T-helper 17 cell (primary cell): ENCODE measurements at regions not wholly inside any gene's neighbourhood (a gene's known extent, or its start where the extent isn't known, plus 50 kb on each side); places are given as distances from the start of the nearest gene placed in this dataset.

Experiments
- ATAC-seq: fragments of 150-1000 bp; cut with Tn5 transposase; 2 replicates; pipeline ENCODE4 v1.10.0; 2021; ENCODE audit warnings: mild to moderate bottlenecking, moderate library complexity
- DNase-seq, 3 donors: peaks; one replicate each; pipeline versions ENCODE4 v3.0.0 to v3.0.0-alpha.2; 2020 to 2021
- H3K9me3 ChIP-seq: one replicate; pipeline ENCODE4 v1.7.0; 2013; ENCODE audit warnings: low read length, mild to moderate bottlenecking; ENCODE audit not compliant: control insufficient read depth, poor library complexity, severe bottlenecking
- H3K27ac Mint-ChIP-seq: one replicate; pipeline ENCODE4 v1.8.0; 2022; ENCODE audit warnings: mild to moderate bottlenecking, moderate library complexity, mixed read lengths
- H3K27me3 Mint-ChIP-seq: one replicate; pipeline ENCODE4 v1.8.0; 2022; ENCODE audit warnings: mixed read lengths
- H3K36me3 Mint-ChIP-seq: one replicate; pipeline ENCODE4 v1.8.0; 2022; ENCODE audit warnings: low read depth, mixed read lengths
- H3K4me1 Mint-ChIP-seq: one replicate; pipeline ENCODE4 v1.8.0; 2022; ENCODE audit warnings: mild to moderate bottlenecking, mixed read lengths
- H3K4me3 Mint-ChIP-seq: one replicate; pipeline ENCODE4 v1.8.0; 2022; ENCODE audit warnings: mild to moderate bottlenecking, moderate library complexity, mixed read lengths

GRCh38 chr10:62577076-62577475 lies 202.9 kb downstream of the ZNF365 start:
- no peaks in the 10 kb centered on the region for H3K4me1 Mint-ChIP-seq

GRCh38 chr10:62577666-62578291 lies 203.6 kb downstream of the ZNF365 start:
- DNase-seq (no peak), ATAC-seq (no peak)
- Mint-ChIP-seq H3K4me3 (no peak overlapping the region), H3K36me3 (peaks cover 2% of the 10 kb centered on the region), H3K27ac (no peak overlapping the region), H3K27me3 (peaks cover 10% of the 10 kb centered on the region), H3K4me1 (no peaks in the 10 kb centered on the region)
- H3K9me3 ChIP-seq, result no peaks in the 10 kb centered on the region

More at GRCh38 chr10:62577076-62577475, 202.9 kb downstream of the ZNF365 start:
- H3K9me3 ChIP-seq, result no peaks in the 10 kb centered on the region
- no peak for ATAC-seq
- no peak for DNase-seq
- Mint-ChIP-seq H3K27me3 (peaks cover 17% of the 10 kb centered on the region), H3K4me3 (no peak overlapping the region), H3K36me3 (peaks cover 2% of the 10 kb centered on the region), H3K27ac (no peak overlapping the region)

DNA sequence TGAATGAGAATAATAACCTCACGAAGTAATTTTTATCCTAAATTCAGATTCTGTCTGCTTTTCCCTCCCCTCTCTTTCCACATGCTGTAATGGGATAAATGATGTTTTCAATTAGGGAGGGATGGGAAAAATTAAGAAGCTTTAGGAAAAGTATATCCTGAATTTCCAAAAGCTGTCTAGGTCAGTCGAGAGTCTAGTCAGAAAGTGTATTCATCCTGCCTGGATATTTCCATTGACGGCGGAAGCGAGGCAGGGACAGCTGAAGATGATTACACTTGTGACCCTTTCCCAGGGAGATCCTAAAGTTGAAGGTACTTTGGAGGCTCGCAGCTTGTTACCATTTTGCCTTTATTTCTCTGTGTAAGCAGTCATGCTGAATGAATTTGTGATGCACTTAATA lies 204.1 kb downstream of the ZNF365 start:
- peaks cover 8% of the 10 kb centered on the region for H3K27me3 Mint-ChIP-seq
- DNase-seq (no peak), ATAC-seq (no peak)
- no peaks in the 10 kb centered on the region for H3K9me3 ChIP-seq
- H3K36me3 Mint-ChIP-seq, result peaks cover 2% of the 10 kb centered on the region
- no peaks in the 10 kb centered on the region for H3K4me1 Mint-ChIP-seq
- no peak overlapping the region for H3K4me3 Mint-ChIP-seq
- no peak overlapping the region for H3K27ac Mint-ChIP-seq

GRCh38 chr10:62578916-62579315 lies 204.7 kb downstream of the ZNF365 start:
- H3K4me3 Mint-ChIP-seq, result no peak overlapping the region
- H3K9me3 ChIP-seq, result no peaks in the 10 kb centered on the region
- DNase-seq, result no peak
- H3K4me1 Mint-ChIP-seq, result no peaks in the 10 kb centered on the region
- H3K27me3 Mint-ChIP-seq, result peaks cover 8% of the 10 kb centered on the region
- no peak for ATAC-seq
- peaks cover 2% of the 10 kb centered on the region for H3K36me3 Mint-ChIP-seq
- no peak overlapping the region for H3K27ac Mint-ChIP-seq

DNA sequence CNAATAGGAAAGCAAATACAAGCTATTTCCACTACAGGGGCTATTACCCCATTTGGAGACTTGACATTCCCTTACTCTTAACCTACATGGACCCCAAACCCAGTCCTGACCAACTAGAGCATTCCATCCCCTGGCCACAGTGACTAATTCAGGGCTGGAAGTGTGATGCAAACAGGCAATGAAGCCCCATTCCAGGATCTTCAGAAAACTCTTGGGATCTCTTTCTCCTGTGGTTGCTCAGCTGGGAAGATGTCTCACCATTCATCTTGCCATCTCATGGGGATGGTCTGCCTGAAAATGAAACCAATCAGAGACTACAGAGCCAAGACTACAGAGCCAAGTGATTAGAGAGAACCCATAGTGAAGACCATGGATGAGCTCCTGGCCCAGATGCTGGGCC lies 206.2 kb downstream of the ZNF365 start:
- Mint-ChIP-seq H3K4me1 (no peaks in the 10 kb centered on the region), H3K4me3 (no peak overlapping the region), H3K27ac (no peak overlapping the region), H3K27me3 (peaks cover 9% of the 10 kb centered on the region), H3K36me3 (no peaks in the 10 kb centered on the region)
- no peak for DNase-seq
- ATAC-seq, result no peak
- no peaks in the 10 kb centered on the region for H3K9me3 ChIP-seq

- DNase-seq (no peak), ATAC-seq (no peak)
- no peak overlapping the region for H3K27ac Mint-ChIP-seq
- no peaks in the 10 kb centered on the region for H3K36me3 Mint-ChIP-seq
- peaks cover 6% of the 10 kb centered on the region for H3K27me3 Mint-ChIP-seq
- no peaks in the 10 kb centered on the region for H3K4me1 Mint-ChIP-seq
- no peaks in the 10 kb centered on the region for H3K9me3 ChIP-seq
- no peak overlapping the region for H3K4me3 Mint-ChIP-seq
These were observed 207.2 kb downstream of the ZNF365 start for GRCh38 chr10:62581351-62581750.

GRCh38 chr10:62582101-62582705 lies 208.0 kb downstream of the ZNF365 start:
- H3K4me1 Mint-ChIP-seq, result no peaks in the 10 kb centered on the region
- no peaks in the 10 kb centered on the region for H3K36me3 Mint-ChIP-seq
- no peaks in the 10 kb centered on the region for H3K9me3 ChIP-seq
- DNase-seq (no peak), ATAC-seq (no peak)
- no peak overlapping the region for H3K4me3 Mint-ChIP-seq
- H3K27ac Mint-ChIP-seq, result no peak overlapping the region
- H3K27me3 Mint-ChIP-seq, result peaks cover 6% of the 10 kb centered on the region

DNA sequence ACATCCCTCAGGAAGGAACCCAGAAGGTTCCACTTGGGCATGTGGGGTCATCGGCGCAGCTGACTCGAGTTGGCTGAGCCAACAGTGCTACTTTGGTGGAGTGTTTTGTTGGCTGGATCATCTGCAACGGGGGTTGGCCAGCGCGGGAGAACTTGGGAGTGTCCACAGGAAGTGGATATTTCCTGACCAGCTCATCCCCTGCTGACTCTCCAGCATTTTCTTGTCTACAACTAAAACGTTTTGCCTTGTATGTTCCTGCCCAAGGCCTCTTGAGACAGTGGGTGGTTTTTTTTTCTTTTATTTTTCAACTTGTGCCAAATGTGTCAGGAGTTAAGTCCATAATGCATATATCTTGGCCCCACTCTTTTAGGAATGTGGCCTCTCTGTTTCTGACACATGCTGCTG lies 208.6 kb downstream of the ZNF365 start:
- H3K27ac Mint-ChIP-seq, result no peak overlapping the region
- H3K27me3 Mint-ChIP-seq, result peaks cover 9% of the 10 kb centered on the region
- no peaks in the 10 kb centered on the region for H3K4me1 Mint-ChIP-seq
- no peak for ATAC-seq
- H3K9me3 ChIP-seq, result no peaks in the 10 kb centered on the region
- no peak for DNase-seq
- no peaks in the 10 kb centered on the region for H3K36me3 Mint-ChIP-seq
- no peak overlapping the region for H3K4me3 Mint-ChIP-seq

GRCh38 chr10:62583876-62584615 lies 209.9 kb downstream of the ZNF365 start:
- H3K27me3 Mint-ChIP-seq, result peaks cover 12% of the 10 kb centered on the region
- H3K4me3 Mint-ChIP-seq, result no peak overlapping the region
- no peaks in the 10 kb centered on the region for H3K4me1 Mint-ChIP-seq
- no peaks in the 10 kb centered on the region for H3K9me3 ChIP-seq
- ATAC-seq, result no peak
- no peaks in the 10 kb centered on the region for H3K36me3 Mint-ChIP-seq
- H3K27ac Mint-ChIP-seq, result no peak overlapping the region
- DNase-seq, result no peak

DNA sequence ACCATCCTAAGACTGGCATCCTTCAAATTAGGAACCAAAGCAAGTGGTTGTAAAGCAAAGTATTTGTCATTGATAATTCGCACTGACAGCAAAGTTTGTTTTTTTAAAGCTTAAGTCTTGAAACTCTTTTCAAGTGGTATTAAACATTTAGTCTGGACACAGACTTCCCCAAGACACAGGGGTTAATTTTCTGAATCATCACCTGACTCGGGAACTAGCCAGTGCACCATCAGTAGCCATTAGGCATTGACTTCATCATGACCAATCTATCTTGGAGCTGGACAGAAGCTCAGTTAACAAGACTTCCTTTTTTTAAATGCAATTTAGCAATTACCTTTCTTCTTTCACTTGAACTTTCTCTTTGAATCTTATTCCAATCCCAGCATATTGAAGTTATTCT lies 210.6 kb downstream of the ZNF365 start:
- Mint-ChIP-seq H3K4me3 (no peak overlapping the region), H3K4me1 (no peaks in the 10 kb centered on the region), H3K27ac (no peak overlapping the region), H3K27me3 (peaks cover 19% of the 10 kb centered on the region), H3K36me3 (peaks cover 3% of the 10 kb centered on the region)
- no peaks in the 10 kb centered on the region for H3K9me3 ChIP-seq
- DNase-seq, result no peak
- ATAC-seq, result no peak

- Mint-ChIP-seq H3K36me3 (peaks cover 3% of the 10 kb centered on the region), H3K4me3 (no peak overlapping the region), H3K27ac (no peak overlapping the region), H3K27me3 (peaks cover 25% of the 10 kb centered on the region), H3K4me1 (no peaks in the 10 kb centered on the region)
- DNase-seq (no peak), ATAC-seq (no peak)
- H3K9me3 ChIP-seq, result peaks cover 3% of the 10 kb centered on the region
These were observed 211.1 kb downstream of the ZNF365 start for GRCh38 chr10:62585211-62585775.

- no peak for DNase-seq
- Mint-ChIP-seq H3K27me3 (peaks cover 34% of the 10 kb centered on the region), H3K36me3 (peaks cover 3% of the 10 kb centered on the region), H3K4me3 (no peak overlapping the region), H3K4me1 (no peaks in the 10 kb centered on the region), H3K27ac (no peak overlapping the region)
- peaks cover 3% of the 10 kb centered on the region for H3K9me3 ChIP-seq
- ATAC-seq, result no peak
These were observed 212.8 kb downstream of the ZNF365 start for GRCh38 chr10:62587011-62587410.

GRCh38 chr10:62588116-62588515 lies 213.9 kb downstream of the ZNF365 start:
- no peak overlapping the region for H3K4me3 Mint-ChIP-seq
- no peaks in the 10 kb centered on the region for H3K4me1 Mint-ChIP-seq
- H3K27ac Mint-ChIP-seq, result no peak overlapping the region
- peaks cover 3% of the 10 kb centered on the region for H3K9me3 ChIP-seq
- no peak for DNase-seq
- peaks cover 3% of the 10 kb centered on the region for H3K36me3 Mint-ChIP-seq
- ATAC-seq, result no peak
- peaks cover 42% of the 10 kb centered on the region for H3K27me3 Mint-ChIP-seq
